HCT116 (cell line): ENCODE measurements at regions not wholly inside any gene's neighbourhood (a gene's known extent, or its start where the extent isn't known, plus 50 kb on each side); places are given as distances from the start of the nearest gene placed in this dataset.

ENCODE experiments used
- ELF1 ChIP-seq: IDR thresholded peaks from 2 replicates; pipeline ENCODE4 v1.6.1; 2012; ENCODE audit warnings: low read depth, borderline replicate concordance
- EZH2 ChIP-seq: fragments of 200-600 bp; sonication (generic); IDR thresholded peaks from 2 replicates; pipeline ENCODE4 v1.6.1; 2017; ENCODE audit warnings: antibody characterized with exemption, mixed run types
- FOSL1 ChIP-seq: IDR thresholded peaks from 2 replicates; pipeline ENCODE4 v1.6.1; 2012; ENCODE audit warnings: low read depth
- POLR2A ChIP-seq: IDR thresholded peaks from 2 replicates; pipeline ENCODE4 v1.7.0; 2011; ENCODE audit warnings: borderline replicate concordance; ENCODE audit not compliant: insufficient read depth, insufficient read length; ENCODE audit errors: extremely low read depth
- POLR2AphosphoS5 ChIP-seq: IDR thresholded peaks from 2 replicates; pipeline ENCODE4 v1.6.1; 2011; ENCODE audit warnings: mild to moderate bottlenecking, low read depth, low read length, moderate library complexity
- RAD21 ChIP-seq: IDR thresholded peaks from 2 replicates; pipeline ENCODE4 v1.6.1; 2012; ENCODE audit warnings: low read depth, mild to moderate bottlenecking
- TCF7L2 ChIP-seq: IDR thresholded peaks from 2 replicates; pipeline ENCODE4 v1.7.0; 2011; ENCODE audit warnings: borderline replicate concordance, inconsistent platforms; ENCODE audit not compliant: insufficient read depth, insufficient read length; ENCODE audit errors: extremely low read depth
- YY1 ChIP-seq: IDR thresholded peaks from 2 replicates; pipeline ENCODE4 v1.6.1; 2011; ENCODE audit warnings: low read length, low read depth, moderate library complexity, mild to moderate bottlenecking; ENCODE audit not compliant: insufficient replicate concordance; ENCODE audit errors: extremely low read depth
- TF ChIP-seq, protein P1 (sequence below), 3 experiments: fragments of 200-600 bp in 1 of 3; sonication (generic) in 1 of 3; IDR thresholded peaks in 2 of 3; conservative IDR thresholded peaks in 1 of 3; 2 replicates each; pipeline ENCODE4 v1.5.1; 2012 to 2017; ENCODE audit warnings: low read depth in 2 of 3, low read length in 2 of 3, antibody characterized with exemption in 1 of 3, borderline replicate concordance in 1 of 3, control low read depth in 1 of 3, mild to moderate bottlenecking in 1 of 3, mixed read lengths in 1 of 3, mixed run types in 1 of 3, moderate library complexity in 1 of 3; ENCODE audit not compliant: insufficient read depth in 1 of 3
- TF ChIP-seq, protein P2 (sequence below): IDR thresholded peaks from 2 replicates; pipeline ENCODE4 v1.6.1; 2012

- TF ChIP-seq, protein P1, sequence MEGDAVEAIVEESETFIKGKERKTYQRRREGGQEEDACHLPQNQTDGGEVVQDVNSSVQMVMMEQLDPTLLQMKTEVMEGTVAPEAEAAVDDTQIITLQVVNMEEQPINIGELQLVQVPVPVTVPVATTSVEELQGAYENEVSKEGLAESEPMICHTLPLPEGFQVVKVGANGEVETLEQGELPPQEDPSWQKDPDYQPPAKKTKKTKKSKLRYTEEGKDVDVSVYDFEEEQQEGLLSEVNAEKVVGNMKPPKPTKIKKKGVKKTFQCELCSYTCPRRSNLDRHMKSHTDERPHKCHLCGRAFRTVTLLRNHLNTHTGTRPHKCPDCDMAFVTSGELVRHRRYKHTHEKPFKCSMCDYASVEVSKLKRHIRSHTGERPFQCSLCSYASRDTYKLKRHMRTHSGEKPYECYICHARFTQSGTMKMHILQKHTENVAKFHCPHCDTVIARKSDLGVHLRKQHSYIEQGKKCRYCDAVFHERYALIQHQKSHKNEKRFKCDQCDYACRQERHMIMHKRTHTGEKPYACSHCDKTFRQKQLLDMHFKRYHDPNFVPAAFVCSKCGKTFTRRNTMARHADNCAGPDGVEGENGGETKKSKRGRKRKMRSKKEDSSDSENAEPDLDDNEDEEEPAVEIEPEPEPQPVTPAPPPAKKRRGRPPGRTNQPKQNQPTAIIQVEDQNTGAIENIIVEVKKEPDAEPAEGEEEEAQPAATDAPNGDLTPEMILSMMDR (IDR thresholded peaks at IDR 0.05 in 2 of 3, conservative IDR thresholded peaks at IDR 0.05 in 1 of 3; ENCODE audit: borderline replicate concordance in 1 of 3, insufficient read depth in 1 of 3, low read depth in 2 of 3, low read length in 2 of 3), result no peak
- TF ChIP-seq POLR2A (no peak), YY1 (no peak), RAD21 (no peak), POLR2AphosphoS5 (no peak), EZH2 (no peak), ELF1 (no peak), FOSL1 (no peak), TCF7L2 (no peak)
- TF ChIP-seq, protein P2, sequence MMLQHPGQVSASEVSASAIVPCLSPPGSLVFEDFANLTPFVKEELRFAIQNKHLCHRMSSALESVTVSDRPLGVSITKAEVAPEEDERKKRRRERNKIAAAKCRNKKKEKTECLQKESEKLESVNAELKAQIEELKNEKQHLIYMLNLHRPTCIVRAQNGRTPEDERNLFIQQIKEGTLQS, result no peak
These were observed 674.3 kb downstream of the INHBA start for GRCh38 chr7:41028580-41028979.
